ENCODE measurements at regions not wholly inside any gene's neighbourhood (a gene's known extent, or its start where the extent isn't known, plus 50 kb on each side); places are given as distances from the start of the nearest gene placed in this dataset.

DNA sequence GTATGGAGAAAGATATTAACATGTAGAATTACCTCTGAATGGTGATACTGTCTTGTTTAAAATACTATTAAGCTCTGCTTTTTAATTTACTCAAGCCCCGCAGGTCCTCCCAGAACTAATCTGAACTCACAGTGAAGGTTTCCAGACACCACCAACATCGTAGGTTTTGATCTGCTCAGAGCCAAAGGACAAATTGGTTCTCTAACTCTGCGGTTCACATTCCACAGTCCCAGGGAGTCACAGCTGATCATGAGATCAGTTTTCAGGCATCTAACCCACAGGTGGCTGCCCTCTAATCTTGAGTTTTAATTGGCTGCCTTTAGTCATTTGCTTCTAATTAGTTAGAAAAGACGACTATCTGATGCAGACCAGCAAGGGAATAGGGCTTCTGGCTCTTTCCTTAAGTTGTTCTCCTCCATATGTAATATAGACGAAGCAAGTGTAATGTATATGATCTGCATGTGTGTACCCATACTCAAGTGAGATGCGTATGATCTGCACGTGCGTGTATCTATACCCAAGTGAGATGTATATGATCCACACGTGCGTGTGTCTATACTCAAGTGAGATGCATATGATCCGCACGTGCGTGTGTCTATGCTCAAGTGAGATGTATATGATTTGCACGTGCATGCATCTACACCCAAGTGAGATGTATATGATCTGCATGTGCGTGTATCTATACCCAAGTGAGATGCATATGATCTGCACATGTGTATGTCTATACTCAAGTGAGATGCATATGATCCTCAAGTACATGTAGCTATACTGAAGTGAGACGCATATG lies 331.5 kb upstream of the NPVF start:
- DNase-seq, result no peak

- no peak for DNase-seq
Measured at GRCh38 chr7:25562673-25563182, 334.4 kb upstream of the NPVF start.

DNA sequence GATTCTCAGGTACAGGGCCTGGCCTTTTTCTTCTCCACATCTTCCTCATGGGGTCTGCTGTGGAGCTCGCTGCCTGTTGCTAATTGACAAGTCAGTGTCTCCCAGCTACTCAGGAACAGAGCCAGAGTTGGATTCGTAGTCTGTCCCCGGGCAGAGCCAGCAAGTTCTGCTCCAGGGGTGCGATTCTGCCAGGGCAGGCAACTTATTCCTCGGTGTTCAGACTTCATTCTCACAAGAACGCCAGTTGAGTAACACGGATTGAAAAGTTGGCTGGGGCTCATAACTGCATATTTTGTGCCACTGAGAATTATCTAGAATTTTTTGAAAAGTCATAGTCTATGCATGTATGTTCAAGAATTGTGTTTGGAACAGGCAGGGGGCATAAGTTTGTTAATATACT lies 336.7 kb upstream of the NPVF start:
- DNase-seq, result no peak

GRCh38 chr7:25565949-25566348 lies 337.7 kb upstream of the NPVF start:
- DNase-seq, result peak; percentile 18

- DNase-seq, result no peak
Measured at GRCh38 chr7:25567430-25567829, 339.1 kb upstream of the NPVF start.

- DNase-seq, result no peak
Measured at GRCh38 chr7:25569765-25570164, 341.5 kb upstream of the NPVF start.

- no peak for DNase-seq
Measured at GRCh38 chr7:25572423-25572822, 344.1 kb upstream of the NPVF start.

DNA sequence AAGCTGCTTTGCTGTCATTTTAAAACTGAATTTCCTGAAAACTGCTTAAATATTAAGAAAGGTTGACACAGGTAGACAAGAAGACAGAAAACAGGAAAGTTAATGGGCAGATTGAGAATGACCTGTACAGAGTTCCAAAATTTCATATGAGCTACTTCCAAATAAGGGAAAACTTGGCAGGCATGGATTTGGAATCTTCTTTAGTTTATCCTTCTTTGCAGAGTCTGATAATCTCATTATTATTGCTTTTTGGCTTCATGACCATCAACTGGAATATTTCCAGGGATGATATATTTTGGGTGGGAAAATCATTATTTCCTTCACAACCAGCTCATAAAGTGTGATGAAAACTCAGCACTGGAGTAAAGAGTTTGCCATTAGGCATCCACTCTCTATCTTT lies 346.5 kb upstream of the NPVF start:
- DNase-seq, result no peak

DNA sequence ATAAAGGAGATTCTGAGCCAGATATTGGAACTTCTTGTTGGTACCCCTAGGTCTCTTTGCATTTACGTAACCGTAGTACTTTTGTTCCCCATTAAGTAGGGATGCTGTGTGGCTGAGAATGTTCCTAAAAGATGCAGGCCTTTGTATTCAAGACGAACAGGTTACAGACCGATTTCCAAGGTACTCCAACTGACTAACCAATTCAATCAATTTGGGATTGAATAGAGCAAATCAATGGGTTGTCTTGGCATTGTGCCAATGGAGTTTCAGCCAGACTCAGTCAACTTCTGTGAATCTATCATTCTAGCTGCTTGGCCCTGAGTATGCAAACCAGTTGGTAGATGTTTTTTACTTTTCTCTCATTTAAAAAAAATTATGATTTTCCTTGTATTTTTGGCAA lies 347.3 kb upstream of the NPVF start:
- DNase-seq, result no peak

DNA sequence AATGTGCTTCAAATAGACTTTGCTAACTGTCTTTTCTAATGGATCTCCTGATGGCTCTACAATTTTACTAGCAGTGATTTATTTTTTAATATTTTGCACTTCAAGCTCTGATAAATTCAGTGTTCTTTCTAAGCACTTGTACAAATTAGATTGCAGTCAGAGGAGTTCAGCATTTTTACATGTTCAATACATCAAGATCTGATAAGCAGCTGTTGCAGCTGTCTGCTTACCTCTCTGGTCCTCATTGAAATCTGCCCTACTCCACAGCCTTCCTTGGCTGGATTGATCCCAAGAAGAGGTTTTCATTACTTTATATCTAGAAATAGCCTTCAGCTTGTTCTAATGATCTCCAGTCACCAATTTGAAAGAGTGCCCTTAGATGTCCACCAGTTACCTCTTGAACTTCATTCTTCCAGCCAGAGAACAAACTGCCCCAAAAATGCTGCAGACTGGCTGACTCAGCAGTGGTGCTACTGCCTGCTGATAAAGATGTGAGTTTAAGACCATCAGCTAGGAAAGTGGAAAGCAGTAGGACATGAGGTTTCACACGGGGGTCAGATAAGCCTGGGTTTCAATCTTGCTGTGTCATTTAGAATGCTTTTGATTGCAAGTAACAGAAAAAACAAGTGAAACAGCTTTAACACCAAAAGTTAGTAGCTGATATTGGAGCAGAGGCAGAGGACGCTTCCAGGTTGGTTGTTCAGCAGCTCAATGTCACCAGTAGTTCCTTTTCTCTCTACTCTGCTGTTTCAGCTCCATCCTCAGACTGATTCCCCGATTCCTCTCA lies 350.9 kb upstream of the NPVF start:
- DNase-seq, result no peak

- no peak for DNase-seq
Measured at GRCh38 chr7:25579778-25580075, 351.4 kb upstream of the NPVF start.

- no peak for DNase-seq
Measured at GRCh38 chr7:25580141-25580540, 351.9 kb upstream of the NPVF start.

DNA sequence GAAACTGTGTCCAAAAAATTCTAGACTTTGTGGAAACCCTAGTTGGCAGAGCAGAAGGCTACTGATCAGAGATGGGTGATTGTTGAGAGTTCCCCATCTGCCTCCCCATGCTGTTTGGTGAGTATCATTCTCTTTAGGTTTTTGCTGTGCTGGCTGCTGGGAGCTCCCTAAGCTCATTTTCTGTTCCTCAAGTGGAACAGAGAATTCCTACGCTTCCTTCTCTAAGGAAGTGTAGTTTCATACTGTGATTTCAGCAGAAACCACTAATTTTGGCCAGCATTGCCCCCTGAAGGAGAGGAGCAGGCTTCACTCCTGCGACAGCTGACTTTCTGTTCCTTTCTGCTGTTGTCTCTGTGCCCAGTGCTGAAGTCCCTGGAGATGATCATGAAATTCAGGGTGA lies 355.3 kb upstream of the NPVF start:
- no peak for DNase-seq

DNA sequence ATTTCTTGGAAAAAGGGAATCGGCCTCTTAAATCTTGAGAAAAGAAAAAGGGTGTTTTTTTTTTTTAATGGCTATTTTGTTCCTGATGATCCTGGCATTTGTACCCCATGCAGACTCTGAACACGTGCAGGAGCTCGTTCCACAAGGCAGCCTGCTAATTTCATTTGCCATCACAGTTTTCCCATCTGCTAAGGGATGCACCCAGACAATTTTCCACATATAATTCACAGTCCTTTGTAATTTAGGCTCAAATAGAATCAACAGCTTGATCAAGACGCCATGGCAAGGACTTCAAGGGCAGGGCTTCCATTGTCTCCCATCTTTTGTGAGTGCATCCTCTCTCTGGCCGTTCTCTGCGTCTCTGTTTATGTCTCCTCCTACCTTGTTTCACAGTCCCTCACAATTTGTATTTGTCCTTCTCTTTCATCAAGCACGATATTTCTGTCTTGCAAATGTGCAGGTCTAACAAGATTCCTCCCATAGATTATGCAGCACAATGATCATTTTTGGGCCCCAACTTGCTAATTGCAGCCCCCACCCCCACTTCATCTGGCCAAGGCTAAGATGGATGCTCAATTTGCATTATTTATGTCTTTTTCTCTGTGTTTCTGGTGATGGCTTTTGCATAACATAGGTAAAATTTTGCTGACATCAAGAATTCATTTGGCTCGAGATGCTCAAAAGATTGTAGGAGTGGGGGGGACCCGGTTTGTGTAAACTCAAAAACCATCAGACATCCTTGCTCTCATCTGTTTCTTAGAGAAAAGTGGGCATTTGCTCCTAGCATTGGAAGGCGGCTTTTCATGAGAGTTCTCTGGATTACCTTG lies 356.0 kb upstream of the NPVF start:
- no peak for DNase-seq

DNA sequence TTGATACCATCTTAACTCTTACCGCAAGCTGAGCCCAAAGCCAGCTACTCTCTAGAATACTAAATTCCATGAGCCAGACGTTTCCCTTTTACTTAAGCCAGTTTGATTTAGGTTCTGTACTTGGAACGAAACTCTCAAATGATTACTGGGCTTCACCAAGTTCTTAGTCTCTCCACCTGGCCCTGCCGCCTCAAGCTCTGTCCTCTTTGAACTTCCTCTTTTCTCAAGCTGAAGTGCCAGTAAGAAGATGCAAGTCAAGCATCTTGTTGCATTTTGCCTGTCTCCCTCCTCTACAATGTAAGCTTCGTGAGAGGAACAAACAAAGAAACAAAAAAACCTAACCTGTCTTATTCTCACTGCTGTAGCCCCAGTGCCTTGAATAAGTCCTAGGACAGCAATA lies 358.2 kb upstream of the NPVF start:
- no peak for DNase-seq

DNA sequence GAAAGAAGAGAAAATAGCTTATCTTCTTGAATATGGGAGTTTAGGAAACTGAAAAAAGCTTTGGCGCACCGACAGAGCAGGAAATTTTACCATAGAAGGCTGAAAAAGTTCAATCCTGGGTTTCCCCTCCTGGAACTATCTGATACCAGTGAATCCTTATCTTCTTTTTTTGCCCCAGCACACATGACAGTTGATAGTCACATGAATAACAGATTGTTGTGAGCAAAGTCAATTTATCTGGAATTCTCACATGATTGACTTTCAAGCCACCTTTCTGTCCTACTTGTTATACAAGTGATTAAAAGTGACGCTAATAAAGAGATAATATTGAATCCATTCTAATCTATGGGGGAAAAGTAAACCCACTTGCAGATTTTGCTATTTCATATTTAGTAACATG lies 365.8 kb upstream of the NPVF start:
- no peak for DNase-seq

GRCh38 chr7:25594728-25595127 lies 366.4 kb upstream of the NPVF start:
- no peak for DNase-seq

GRCh38 chr7:25595996-25596395 lies 367.7 kb upstream of the NPVF start:
- DNase-seq, result no peak

DNA sequence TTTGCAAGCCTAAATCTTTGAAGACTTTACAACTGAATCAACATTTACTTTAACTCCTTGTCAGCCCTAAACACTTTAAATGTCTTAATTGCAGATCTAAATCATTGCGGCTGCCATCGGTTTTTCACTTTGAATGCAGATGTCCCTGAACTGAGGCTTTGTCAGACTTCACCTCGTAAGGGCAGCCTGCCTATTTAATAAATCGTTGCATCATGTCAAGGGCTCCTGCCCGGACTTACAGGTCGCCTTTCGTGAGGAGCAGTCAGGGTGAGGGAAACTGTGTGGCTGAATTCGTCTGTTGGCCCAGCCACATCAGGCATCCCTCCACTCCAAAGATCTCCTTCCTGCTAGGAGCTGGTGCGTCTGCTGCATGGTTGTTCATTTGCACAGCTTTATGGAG lies 368.2 kb upstream of the NPVF start:
- no peak for DNase-seq

- DNase-seq, result no peak
Measured at GRCh38 chr7:25597946-25598345, 369.7 kb upstream of the NPVF start.

GRCh38 chr7:25598765-25599164 lies 370.5 kb upstream of the NPVF start:
- DNase-seq, result no peak

DNA sequence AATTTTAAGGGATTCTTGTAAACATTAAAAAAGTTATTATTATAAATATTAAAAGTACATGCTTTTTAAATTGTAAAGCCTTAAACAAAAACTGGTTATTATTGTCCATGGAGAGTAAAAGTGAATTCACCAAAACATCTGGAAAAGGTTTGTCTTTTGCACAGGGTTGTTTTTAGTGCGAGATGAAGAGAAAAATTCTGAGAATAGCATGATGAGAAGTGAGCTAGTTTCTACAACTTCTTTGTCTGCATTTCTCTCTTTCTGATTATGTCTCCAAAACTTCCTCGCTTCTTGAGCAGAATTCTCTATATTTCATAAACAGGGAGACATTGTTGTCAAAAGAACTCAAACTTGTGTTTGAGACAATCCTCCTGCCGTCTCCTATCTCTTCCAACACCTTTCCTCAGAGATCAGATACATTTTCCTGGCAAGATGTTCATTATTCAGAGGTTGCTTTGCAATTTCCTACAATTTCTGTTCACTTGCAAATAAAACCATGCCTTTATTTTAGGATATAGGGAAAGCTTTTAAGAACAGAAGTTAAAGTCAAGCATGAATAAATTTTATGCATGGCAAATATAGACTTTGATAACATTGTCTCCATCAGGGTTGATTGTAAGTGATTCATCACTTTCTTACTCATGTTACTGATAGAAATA lies 372.1 kb upstream of the NPVF start:
- DNase-seq, result no peak
